Loucy (cell line): ENCODE measurements at regions not wholly inside any gene's neighbourhood (a gene's known extent, or its start where the extent isn't known, plus 50 kb on each side); places are given as distances from the start of the nearest gene placed in this dataset.

Experiments used
- CTCF ChIP-seq: fragments of 200-600 bp; sonication (generic); conservative IDR thresholded peaks from 2 replicates; pipeline ENCODE4 v1.5.1; 2014; ENCODE audit warnings: mild to moderate bottlenecking, antibody characterized with exemption, low read length
- EZH2phosphoT487 ChIP-seq: fragments of 200-600 bp; IDR thresholded peaks from 2 replicates; pipeline ENCODE4 v1.6.1; 2018; ENCODE audit warnings: antibody characterized with exemption, mild to moderate bottlenecking, moderate library complexity, borderline replicate concordance

GRCh38 chr4:156298230-156298629 lies 344.6 kb upstream of the CTSO start:
- TF ChIP-seq CTCF = no peak
- no peak for TF ChIP-seq EZH2phosphoT487
